Activated CD8-positive, alpha-beta memory T cell treated with anti-CD3 and anti-CD28 coated beads for 24 hours (primary cell): ENCODE measurements at regions not wholly inside any gene's neighbourhood (a gene's known extent, or its start where the extent isn't known, plus 50 kb on each side); places are given as distances from the start of the nearest gene placed in this dataset.
"Not testable (repeated sequence)": the region's sequence is repeated elsewhere in the genome, so short reads cannot be mapped to it uniquely, and the experiment has no call there.

Experiments used
- DNase-seq: peaks from one replicate; pipeline ENCODE4 v3.0.0-alpha.2; 2020

GRCh38 chr1:198809247-198809646 is 170.4 kb downstream of the PTPRC start:
- no peak for DNase-seq

- DNase-seq = no peak
Measured at GRCh38 chr1:198811449-198811848, 172.6 kb downstream of the PTPRC start.

- DNase-seq = no peak
Measured at GRCh38 chr1:198823626-198824025, 184.8 kb downstream of the PTPRC start.

- no peak for DNase-seq
Measured at GRCh38 chr1:198825254-198825653, 186.4 kb downstream of the PTPRC start.

GRCh38 chr1:198829356-198829755 is 190.5 kb downstream of the PTPRC start:
- DNase-seq = no peak

- no peak for DNase-seq
Measured at GRCh38 chr1:198829944-198830343, 191.1 kb downstream of the PTPRC start.

GRCh38 chr1:198830412-198830811 is 191.6 kb downstream of the PTPRC start:
- no peak for DNase-seq

GRCh38 chr1:198833706-198834503 is 195.1 kb downstream of the PTPRC start:
- DNase-seq = no peak

- no peak for DNase-seq
Measured at GRCh38 chr1:198837278-198838021, 198.6 kb downstream of the PTPRC start.

GRCh38 chr1:198838022-198838342 is 199.1 kb downstream of the PTPRC start:
- no peak for DNase-seq

- DNase-seq = no peak
Measured at GRCh38 chr1:198841477-198841876, 202.6 kb downstream of the PTPRC start.

- DNase-seq = no peak
Measured at GRCh38 chr1:198842686-198843085, 203.8 kb downstream of the PTPRC start.

- no peak for DNase-seq
Measured at GRCh38 chr1:198845271-198845670, 206.4 kb downstream of the PTPRC start.

GRCh38 chr1:198845851-198846250 is 207.0 kb downstream of the PTPRC start:
- no peak for DNase-seq

GRCh38 chr1:198846556-198846955 is 207.7 kb downstream of the PTPRC start:
- no peak for DNase-seq

GRCh38 chr1:198848206-198848605 is 209.4 kb downstream of the PTPRC start:
- DNase-seq = no peak

- DNase-seq = no peak
Measured at GRCh38 chr1:198848649-198849048, 209.8 kb downstream of the PTPRC start.

GRCh38 chr1:198849093-198849492 is 210.3 kb downstream of the PTPRC start:
- DNase-seq = no peak

- no peak for DNase-seq
Measured at GRCh38 chr1:198850196-198850595, 211.4 kb downstream of the PTPRC start.

GRCh38 chr1:198850966-198851365 is 212.1 kb downstream of the PTPRC start:
- DNase-seq = not testable (repeated sequence)

- no peak for DNase-seq
Measured at GRCh38 chr1:198856601-198857000, 217.8 kb downstream of the PTPRC start.

- no peak for DNase-seq
Measured at GRCh38 chr1:198858033-198858432, 219.2 kb downstream of the PTPRC start.

GRCh38 chr1:198860371-198860770 is 221.5 kb downstream of the PTPRC start:
- DNase-seq = no peak

- no peak for DNase-seq
Measured at GRCh38 chr1:198861636-198862035, 222.8 kb downstream of the PTPRC start.

- DNase-seq = no peak
Measured at GRCh38 chr1:198864695-198865094, 225.9 kb downstream of the PTPRC start.
